WERI-Rb-1 (cell line): ENCODE measurements at regions not wholly inside any gene's neighbourhood (a gene's known extent, or its start where the extent isn't known, plus 50 kb on each side); places are given as distances from the start of the nearest gene placed in this dataset.
"Not testable (repeated sequence)": the region's sequence is repeated elsewhere in the genome, so short reads cannot be mapped to it uniquely, and the experiment has no call there.

Experiments
- DNase-seq: peaks from one replicate; pipeline ENCODE4 v3.0.0-alpha.2; 2020
- H3K27ac ChIP-seq: fragments of 250-450 bp; sonication (Bioruptor Pico); 2 replicates; pipeline ENCODE4 v1.5.1; 2020; ENCODE audit warnings: mild to moderate bottlenecking, moderate library complexity
- H3K27me3 ChIP-seq: fragments of 250-450 bp; sonication (Bioruptor Pico); 2 replicates; pipeline ENCODE4 v1.5.1; 2021; ENCODE audit warnings: mild to moderate bottlenecking, low read depth, moderate library complexity; ENCODE audit not compliant: insufficient read depth, severe bottlenecking
- H3K36me3 ChIP-seq: fragments of 250-450 bp; sonication (Bioruptor Pico); 2 replicates; pipeline ENCODE4 v1.5.1; 2020; ENCODE audit warnings: mild to moderate bottlenecking, moderate library complexity
- H3K4me3 ChIP-seq: 2 replicates; pipeline ENCODE4 v1.5.1; 2011; ENCODE audit warnings: low read depth, mild to moderate bottlenecking, control low read depth, low read length
- H3K9me3 ChIP-seq: fragments of 250-450 bp; sonication (Bioruptor Pico); 2 replicates; pipeline ENCODE4 v1.5.1; 2021; ENCODE audit warnings: mild to moderate bottlenecking, moderate library complexity; ENCODE audit not compliant: severe bottlenecking
- TF ChIP-seq, protein P1 (sequence below): IDR thresholded peaks from 2 replicates; pipeline ENCODE4 v1.5.1; 2011; ENCODE audit warnings: low read depth, mild to moderate bottlenecking, control low read depth, inconsistent platforms, low read length

DNA sequence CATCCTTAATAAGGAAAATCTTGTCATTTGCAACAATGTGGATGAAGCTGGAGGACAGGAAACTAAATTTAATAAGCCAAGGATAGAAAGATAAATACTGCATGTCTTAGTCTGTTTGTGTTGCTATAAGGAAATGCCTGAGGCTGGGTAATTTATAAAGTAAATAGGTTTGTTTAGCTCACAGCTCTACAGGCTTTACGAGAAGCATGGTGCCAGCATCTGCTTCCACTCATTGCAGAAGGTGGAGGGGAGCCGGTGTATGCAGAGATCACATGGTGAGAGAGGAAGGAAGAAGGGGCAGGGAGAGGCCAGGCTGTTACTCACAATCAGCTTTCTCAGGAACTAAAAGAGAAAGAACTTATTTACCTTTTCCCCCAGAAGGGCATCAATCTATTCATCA lies 118.9 kb upstream of the SMLR1 start:
- TF ChIP-seq, protein P1, sequence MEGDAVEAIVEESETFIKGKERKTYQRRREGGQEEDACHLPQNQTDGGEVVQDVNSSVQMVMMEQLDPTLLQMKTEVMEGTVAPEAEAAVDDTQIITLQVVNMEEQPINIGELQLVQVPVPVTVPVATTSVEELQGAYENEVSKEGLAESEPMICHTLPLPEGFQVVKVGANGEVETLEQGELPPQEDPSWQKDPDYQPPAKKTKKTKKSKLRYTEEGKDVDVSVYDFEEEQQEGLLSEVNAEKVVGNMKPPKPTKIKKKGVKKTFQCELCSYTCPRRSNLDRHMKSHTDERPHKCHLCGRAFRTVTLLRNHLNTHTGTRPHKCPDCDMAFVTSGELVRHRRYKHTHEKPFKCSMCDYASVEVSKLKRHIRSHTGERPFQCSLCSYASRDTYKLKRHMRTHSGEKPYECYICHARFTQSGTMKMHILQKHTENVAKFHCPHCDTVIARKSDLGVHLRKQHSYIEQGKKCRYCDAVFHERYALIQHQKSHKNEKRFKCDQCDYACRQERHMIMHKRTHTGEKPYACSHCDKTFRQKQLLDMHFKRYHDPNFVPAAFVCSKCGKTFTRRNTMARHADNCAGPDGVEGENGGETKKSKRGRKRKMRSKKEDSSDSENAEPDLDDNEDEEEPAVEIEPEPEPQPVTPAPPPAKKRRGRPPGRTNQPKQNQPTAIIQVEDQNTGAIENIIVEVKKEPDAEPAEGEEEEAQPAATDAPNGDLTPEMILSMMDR, result no peak
- H3K9me3 ChIP-seq, result peaks cover 2% of the 10 kb centered on the region
- no peak overlapping the region for H3K27ac ChIP-seq
- H3K4me3 ChIP-seq, result no peak overlapping the region
- no peak for DNase-seq
- H3K27me3 ChIP-seq, result no peaks in the 10 kb centered on the region
- no peaks in the 10 kb centered on the region for H3K36me3 ChIP-seq

DNA sequence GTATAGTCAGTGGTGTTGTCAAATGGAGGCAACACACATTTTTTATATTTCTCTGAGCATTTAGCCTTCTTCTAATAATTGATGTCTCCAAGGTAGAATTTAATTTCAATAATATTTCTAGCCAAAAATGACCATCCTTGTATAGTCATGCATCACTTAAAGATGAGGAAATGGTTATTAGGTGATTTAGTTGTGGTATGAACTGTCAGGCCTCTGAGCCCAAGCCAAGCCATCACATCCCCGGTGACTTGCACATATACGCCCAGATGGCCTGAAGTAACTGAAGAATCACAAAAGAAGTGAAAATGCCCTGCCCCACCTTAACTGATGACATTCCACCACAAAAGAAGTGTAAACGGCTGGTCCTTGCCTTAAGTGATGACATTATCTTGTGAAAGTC lies 115.6 kb upstream of the SMLR1 start:
- H3K27ac ChIP-seq, H3K9me3 ChIP-seq, H3K27me3 ChIP-seq, DNase-seq, H3K4me3 ChIP-seq, H3K36me3 ChIP-seq: not testable (repeated sequence)

- no peak for DNase-seq
- no peaks in the 10 kb centered on the region for H3K27me3 ChIP-seq
- H3K27ac ChIP-seq, result no peak overlapping the region
- TF ChIP-seq, protein P1, result no peak
- H3K36me3 ChIP-seq, result no peaks in the 10 kb centered on the region
- H3K4me3 ChIP-seq, result no peak overlapping the region
- no peaks in the 10 kb centered on the region for H3K9me3 ChIP-seq
Measured at GRCh38 chr6:130713144-130713543, 114.1 kb upstream of the SMLR1 start.

DNA sequence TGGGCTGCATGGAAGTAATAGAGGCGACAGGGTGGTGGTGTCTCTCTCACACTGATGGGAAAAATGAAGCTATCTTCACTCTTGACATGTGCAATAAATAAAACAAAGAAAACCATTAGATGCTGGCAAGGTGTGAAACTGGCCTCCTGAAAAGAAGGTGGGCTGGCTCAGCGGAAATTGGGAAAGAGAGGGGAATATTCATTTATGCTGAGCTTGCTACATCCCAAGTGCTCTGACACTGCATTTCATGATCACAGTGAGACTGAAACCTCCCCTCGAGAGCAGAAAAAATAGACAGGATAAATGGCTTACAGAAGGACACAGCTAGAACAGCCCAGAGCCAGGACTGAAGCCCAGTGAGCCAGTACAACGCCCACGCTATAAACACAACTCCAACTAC lies 112.1 kb upstream of the SMLR1 start:
- DNase-seq, result no peak
- TF ChIP-seq, protein P1, result no peak
- Histone ChIP-seq H3K27ac (no peak overlapping the region), H3K36me3 (no peaks in the 10 kb centered on the region), H3K9me3 (no peaks in the 10 kb centered on the region), H3K27me3 (no peaks in the 10 kb centered on the region), H3K4me3 (no peak overlapping the region)

DNA sequence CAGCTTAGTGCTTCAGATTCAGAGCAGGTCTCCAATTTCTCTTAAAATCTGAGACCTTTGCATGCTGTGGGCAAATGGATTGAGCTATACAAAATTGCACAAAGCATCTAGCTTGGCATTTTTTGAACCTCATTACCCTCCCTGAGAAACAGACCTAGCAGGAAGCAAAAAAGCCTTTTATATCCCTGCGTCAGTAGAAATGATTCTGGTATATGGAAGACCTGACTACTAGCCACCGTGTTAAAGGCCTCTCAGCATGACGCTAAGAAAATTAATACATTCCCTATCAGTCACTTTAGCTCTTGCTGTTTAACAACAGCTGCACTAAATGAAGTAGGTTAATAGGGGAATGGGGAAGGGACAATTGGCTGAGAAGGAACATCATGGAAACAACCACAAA lies 110.7 kb upstream of the SMLR1 start:
- Histone ChIP-seq H3K36me3 (no peaks in the 10 kb centered on the region), H3K27me3 (no peaks in the 10 kb centered on the region), H3K9me3 (no peaks in the 10 kb centered on the region), H3K27ac (no peak overlapping the region), H3K4me3 (no peak overlapping the region)
- DNase-seq, result no peak
- TF ChIP-seq, protein P1, result no peak

- Histone ChIP-seq H3K27ac (no peak overlapping the region), H3K9me3 (no peaks in the 10 kb centered on the region)
- no peak for DNase-seq
Measured at GRCh38 chr6:130717657-130718056, 109.5 kb upstream of the SMLR1 start.

More at GRCh38 chr6:130717657-130718056, 109.5 kb upstream of the SMLR1 start:
- TF ChIP-seq, protein P1, result no peak
- Histone ChIP-seq H3K27me3 (no peaks in the 10 kb centered on the region), H3K36me3 (no peaks in the 10 kb centered on the region), H3K4me3 (no peak overlapping the region)
